GM12891 (cell line): ENCODE measurements at regions not wholly inside any gene's neighbourhood (a gene's known extent, or its start where the extent isn't known, plus 50 kb on each side); places are given as distances from the start of the nearest gene placed in this dataset.

Experiments
- POLR2A ChIP-seq: IDR thresholded peaks from 2 replicates; pipeline ENCODE4 v1.6.1; 2011; ENCODE audit warnings: low read depth, low read length, control low read depth
- POLR2AphosphoS5 ChIP-seq: IDR thresholded peaks from 2 replicates; pipeline ENCODE4 v1.6.1; 2011; ENCODE audit warnings: low read depth, low read length, control low read depth

DNA sequence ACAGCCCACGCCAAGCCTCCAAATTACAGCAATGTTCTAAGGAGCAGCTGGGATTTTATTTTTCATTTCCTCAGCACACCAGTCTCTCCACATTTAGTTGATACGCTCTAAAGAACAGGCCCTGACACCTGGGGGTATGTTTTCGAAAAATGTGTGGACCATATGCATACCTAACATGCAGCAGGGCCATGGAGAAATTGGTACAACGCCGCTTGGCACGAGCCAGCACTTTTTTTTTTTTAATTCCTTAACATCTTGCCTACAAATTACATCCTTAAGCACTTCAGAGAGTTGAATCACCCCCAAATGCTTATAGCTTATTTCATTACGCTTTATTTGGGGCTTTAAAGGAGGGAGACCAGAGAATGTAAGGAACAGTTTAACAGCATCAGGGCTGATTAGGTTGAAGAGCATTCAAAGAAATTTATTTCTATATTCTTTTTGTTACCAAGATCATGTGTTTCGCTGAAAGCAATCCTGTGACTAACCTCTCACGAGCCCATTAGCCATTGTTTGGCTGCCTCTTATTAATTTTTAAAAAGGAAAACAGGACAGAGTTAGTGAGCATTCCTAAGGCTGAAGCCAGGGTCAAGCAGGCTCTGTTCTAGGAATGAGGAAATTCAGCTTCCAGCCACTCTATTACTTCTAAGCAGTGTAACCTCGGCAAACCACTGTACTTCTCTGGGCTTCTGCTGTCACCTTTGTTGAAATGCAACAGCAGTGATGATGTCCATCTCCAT is 173.8 kb downstream of the ACTL7B start:
- TF ChIP-seq POLR2A (no peak), POLR2AphosphoS5 (no peak)
